ENCODE measurements at regions not wholly inside any gene's neighbourhood (a gene's known extent, or its start where the extent isn't known, plus 50 kb on each side); places are given as distances from the start of the nearest gene placed in this dataset.

GRCh38 chr4:106738121-106738520 lies 298.0 kb downstream of the DKK2 start:
- no peak overlapping the region for H3K27ac ChIP-seq (ENCODE audit: low read depth in 1 of 2, low read length in 2 of 2)
- ChIA-PET CTCF (no interaction called here), POLR2A (no interaction called here)
- no peaks in the 10 kb centered on the region for H3K4me1 Mint-ChIP-seq (ENCODE audit: low read depth)
- H3K4me1 ChIP-seq (ENCODE audit: insufficient read depth, low read length): no peaks in the 10 kb centered on the region
- ATAC-seq (ENCODE audit: poor library complexity) (no peak), DNase-seq (no peak)
- H3K4me3 Mint-ChIP-seq: no peak overlapping the region
- H3K9me3 ChIP-seq (ENCODE audit: control insufficient read depth in 1 of 2, insufficient read depth in 1 of 2, low read length in 2 of 2): no peaks in the 10 kb centered on the region
- no peaks in the 10 kb centered on the region for H3K27me3 Mint-ChIP-seq
- H3K27me3 ChIP-seq (ENCODE audit: control insufficient read depth in 1 of 2, insufficient read depth in 2 of 2, low read length in 2 of 2): no peaks in the 10 kb centered on the region
- H3K27ac Mint-ChIP-seq: no peak overlapping the region
- intact Hi-C loops (cut with DNase I, micrococcal nuclease): no loop called here
- no peaks in the 10 kb centered on the region for H3K36me3 ChIP-seq (ENCODE audit: insufficient read depth, low read length)
- H3K36me3 Mint-ChIP-seq (ENCODE audit: low read depth): no peaks in the 10 kb centered on the region
- no peak overlapping the region for H3K4me3 ChIP-seq (ENCODE audit: low read length)
- peaks cover 5% of the 10 kb centered on the region for H3K9me3 Mint-ChIP-seq
- TF ChIP-seq CTCF (IDR thresholded peaks at IDR 0.05): no peak

GRCh38 chr4:106718548-106718947 lies 317.6 kb downstream of the DKK2 start:
- no peaks in the 10 kb centered on the region for H3K36me3 ChIP-seq (ENCODE audit: insufficient read depth, low read length)
- H3K4me3 ChIP-seq (ENCODE audit: low read length): no peak overlapping the region
- ChIA-PET POLR2A (no interaction called here), CTCF (no interaction called here)
- H3K9me3 Mint-ChIP-seq: peaks cover 4% of the 10 kb centered on the region
- no peaks in the 10 kb centered on the region for H3K4me1 Mint-ChIP-seq (ENCODE audit: low read depth)
- DNase-seq (no peak), ATAC-seq (ENCODE audit: poor library complexity) (no peak)
- intact Hi-C loops (cut with DNase I, micrococcal nuclease): no loop called here
- H3K4me3 Mint-ChIP-seq: no peak overlapping the region
- no peaks in the 10 kb centered on the region for H3K27me3 ChIP-seq (ENCODE audit: control insufficient read depth in 1 of 2, insufficient read depth in 2 of 2, low read length in 2 of 2)
- no peak overlapping the region for H3K27ac ChIP-seq (ENCODE audit: low read depth in 1 of 2, low read length in 2 of 2)
- H3K27ac Mint-ChIP-seq: no peak overlapping the region
- no peak for TF ChIP-seq CTCF (IDR thresholded peaks at IDR 0.05)
- H3K9me3 ChIP-seq (ENCODE audit: control insufficient read depth in 1 of 2, insufficient read depth in 1 of 2, low read length in 2 of 2): no peaks in the 10 kb centered on the region
- no peaks in the 10 kb centered on the region for H3K4me1 ChIP-seq (ENCODE audit: insufficient read depth, low read length)
- H3K27me3 Mint-ChIP-seq: no peaks in the 10 kb centered on the region
- no peaks in the 10 kb centered on the region for H3K36me3 Mint-ChIP-seq (ENCODE audit: low read depth)

- ChIA-PET POLR2A (no interaction called here), CTCF (no interaction called here)
- TF ChIP-seq CTCF (IDR thresholded peaks at IDR 0.05): no peak
- H3K4me1 Mint-ChIP-seq (ENCODE audit: low read depth): no peaks in the 10 kb centered on the region
- intact Hi-C loops (cut with DNase I, micrococcal nuclease): no loop called here
- H3K27ac Mint-ChIP-seq: no peak overlapping the region
- no peak overlapping the region for H3K4me3 ChIP-seq (ENCODE audit: low read length)
- H3K4me3 Mint-ChIP-seq: no peak overlapping the region
- H3K27ac ChIP-seq (ENCODE audit: low read depth in 1 of 2, low read length in 2 of 2): no peak overlapping the region
- no peaks in the 10 kb centered on the region for H3K27me3 ChIP-seq (ENCODE audit: control insufficient read depth in 1 of 2, insufficient read depth in 2 of 2, low read length in 2 of 2)
- peaks cover 4% of the 10 kb centered on the region for H3K9me3 Mint-ChIP-seq
- H3K36me3 ChIP-seq (ENCODE audit: insufficient read depth, low read length): no peaks in the 10 kb centered on the region
- H3K36me3 Mint-ChIP-seq (ENCODE audit: low read depth): no peaks in the 10 kb centered on the region
- H3K4me1 ChIP-seq (ENCODE audit: insufficient read depth, low read length): no peaks in the 10 kb centered on the region
- H3K9me3 ChIP-seq (ENCODE audit: control insufficient read depth in 1 of 2, insufficient read depth in 1 of 2, low read length in 2 of 2): no peaks in the 10 kb centered on the region
- DNase-seq (no peak), ATAC-seq (ENCODE audit: poor library complexity) (no peak)
- no peaks in the 10 kb centered on the region for H3K27me3 Mint-ChIP-seq
These were observed 319.0 kb downstream of the DKK2 start for GRCh38 chr4:106717091-106717490.
